DOHH2 (cell line): ENCODE measurements at regions not wholly inside any gene's neighbourhood (a gene's known extent, or its start where the extent isn't known, plus 50 kb on each side); places are given as distances from the start of the nearest gene placed in this dataset.

Experiments used
- H3F3A ChIP-seq: fragments of 200-600 bp; sonication (generic), shearing (Covaris generic); 2 replicates; pipeline ENCODE4 v1.6.0; 2016; ENCODE audit warnings: antibody characterized with exemption, mild to moderate bottlenecking; ENCODE audit not compliant: control insufficient read depth, insufficient read depth
- H3K27ac ChIP-seq: fragments of 200-600 bp; sonication (generic); 2 replicates; pipeline ENCODE4 v1.5.1; 2014; ENCODE audit warnings: low read depth, mild to moderate bottlenecking, low read length, moderate library complexity
- H3K27me3 ChIP-seq: fragments of 200-600 bp; sonication (generic); 2 replicates; pipeline ENCODE4 v1.6.1; 2014; ENCODE audit warnings: mild to moderate bottlenecking, low read length, mixed read lengths; ENCODE audit not compliant: control insufficient read depth
- H3K36me3 ChIP-seq: fragments of 200-600 bp; sonication (generic); 2 replicates; pipeline ENCODE4 v1.6.1; 2014; ENCODE audit warnings: mild to moderate bottlenecking, low read length, moderate library complexity, mixed read lengths; ENCODE audit not compliant: control insufficient read depth
- H3K4me1 ChIP-seq: fragments of 200-600 bp; sonication (generic); 2 replicates; pipeline ENCODE4 v1.6.1; 2014; ENCODE audit warnings: mild to moderate bottlenecking, low read length, mixed read lengths; ENCODE audit not compliant: control insufficient read depth
- H3K4me2 ChIP-seq: fragments of 200-600 bp; sonication (generic); 2 replicates; pipeline ENCODE4 v1.6.0; 2014; ENCODE audit warnings: mild to moderate bottlenecking, low read length, moderate library complexity
- H3K4me3 ChIP-seq: fragments of 200-600 bp; sonication (generic); 2 replicates; pipeline ENCODE4 v1.5.1; 2014; ENCODE audit warnings: mild to moderate bottlenecking, low read length, mixed read lengths
- H3K79me2 ChIP-seq: fragments of 200-600 bp; sonication (generic); 2 replicates; pipeline ENCODE4 v1.6.1; 2014; ENCODE audit warnings: mild to moderate bottlenecking, low read length, mixed read lengths; ENCODE audit not compliant: control insufficient read depth
- H3K9me2 ChIP-seq: fragments of 200-600 bp; sonication (generic); replicated peaks from 2 replicates; pipeline ENCODE4 v1.6.1; 2014; ENCODE audit warnings: mild to moderate bottlenecking, low read length, mixed read lengths; ENCODE audit not compliant: control insufficient read depth
- H3K9me3 ChIP-seq: fragments of 200-600 bp; sonication (generic); 2 replicates; pipeline ENCODE4 v1.6.1; 2014; ENCODE audit warnings: antibody characterized with exemption, low read length, mixed read lengths; ENCODE audit not compliant: control insufficient read depth, insufficient read depth
- H4K20me1 ChIP-seq: fragments of 200-600 bp; sonication (generic); 2 replicates; pipeline ENCODE4 v1.6.0; 2014; ENCODE audit warnings: low read depth, mild to moderate bottlenecking, antibody characterized with exemption, low read length, moderate library complexity; ENCODE audit not compliant: control insufficient read depth, insufficient read depth
- EZH2phosphoT487 ChIP-seq: fragments of 200-600 bp; sonication (generic); IDR thresholded peaks from 2 replicates; pipeline ENCODE4 v1.6.1; 2017; ENCODE audit warnings: borderline replicate concordance, mild to moderate bottlenecking, antibody characterized with exemption, low read length, moderate library complexity, mixed read lengths
- TF ChIP-seq, protein P1 (sequence below): fragments of 200-600 bp; sonication (generic); IDR thresholded peaks from one replicate; pipeline ENCODE4 v1.5.1; 2014; ENCODE audit warnings: antibody characterized with exemption, mild to moderate bottlenecking, low read depth, low read length; ENCODE audit not compliant: poor library complexity, severe bottlenecking

GRCh38 chr10:89889606-89890005 lies 188.2 kb downstream of the KIF20B start:
- no peaks in the 10 kb centered on the region for H3K27me3 ChIP-seq
- H3K4me3 ChIP-seq = no peak overlapping the region
- no peaks in the 10 kb centered on the region for H3K4me1 ChIP-seq
- no peak overlapping the region for H3K27ac ChIP-seq
- H3K9me3 ChIP-seq = no peaks in the 10 kb centered on the region
- no peaks in the 10 kb centered on the region for H3F3A ChIP-seq
- no peak for TF ChIP-seq EZH2phosphoT487
- TF ChIP-seq, protein P1, sequence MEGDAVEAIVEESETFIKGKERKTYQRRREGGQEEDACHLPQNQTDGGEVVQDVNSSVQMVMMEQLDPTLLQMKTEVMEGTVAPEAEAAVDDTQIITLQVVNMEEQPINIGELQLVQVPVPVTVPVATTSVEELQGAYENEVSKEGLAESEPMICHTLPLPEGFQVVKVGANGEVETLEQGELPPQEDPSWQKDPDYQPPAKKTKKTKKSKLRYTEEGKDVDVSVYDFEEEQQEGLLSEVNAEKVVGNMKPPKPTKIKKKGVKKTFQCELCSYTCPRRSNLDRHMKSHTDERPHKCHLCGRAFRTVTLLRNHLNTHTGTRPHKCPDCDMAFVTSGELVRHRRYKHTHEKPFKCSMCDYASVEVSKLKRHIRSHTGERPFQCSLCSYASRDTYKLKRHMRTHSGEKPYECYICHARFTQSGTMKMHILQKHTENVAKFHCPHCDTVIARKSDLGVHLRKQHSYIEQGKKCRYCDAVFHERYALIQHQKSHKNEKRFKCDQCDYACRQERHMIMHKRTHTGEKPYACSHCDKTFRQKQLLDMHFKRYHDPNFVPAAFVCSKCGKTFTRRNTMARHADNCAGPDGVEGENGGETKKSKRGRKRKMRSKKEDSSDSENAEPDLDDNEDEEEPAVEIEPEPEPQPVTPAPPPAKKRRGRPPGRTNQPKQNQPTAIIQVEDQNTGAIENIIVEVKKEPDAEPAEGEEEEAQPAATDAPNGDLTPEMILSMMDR = no peak
- H3K36me3 ChIP-seq = no peaks in the 10 kb centered on the region
- H3K9me2 ChIP-seq = no peaks in the 10 kb centered on the region
- H4K20me1 ChIP-seq = no peaks in the 10 kb centered on the region
- H3K4me2 ChIP-seq = no peak overlapping the region
- H3K79me2 ChIP-seq = no peaks in the 10 kb centered on the region

- no peaks in the 10 kb centered on the region for H3F3A ChIP-seq
- no peak for TF ChIP-seq EZH2phosphoT487
- TF ChIP-seq, protein P1 = no peak
- no peaks in the 10 kb centered on the region for H3K36me3 ChIP-seq
- H3K27ac ChIP-seq = no peak overlapping the region
- H4K20me1 ChIP-seq = no peaks in the 10 kb centered on the region
- H3K9me3 ChIP-seq = no peaks in the 10 kb centered on the region
- no peak overlapping the region for H3K4me3 ChIP-seq
- no peaks in the 10 kb centered on the region for H3K9me2 ChIP-seq
- no peaks in the 10 kb centered on the region for H3K4me1 ChIP-seq
- no peak overlapping the region for H3K4me2 ChIP-seq
- no peaks in the 10 kb centered on the region for H3K27me3 ChIP-seq
- no peaks in the 10 kb centered on the region for H3K79me2 ChIP-seq
Observed at GRCh38 chr10:89891006-89891535, 189.7 kb downstream of the KIF20B start.

GRCh38 chr10:89894051-89894450 lies 192.7 kb downstream of the KIF20B start:
- Histone ChIP-seq H3K9me3 (no peaks in the 10 kb centered on the region), H3K27me3 (no peaks in the 10 kb centered on the region)

More at GRCh38 chr10:89894051-89894450, 192.7 kb downstream of the KIF20B start:
- Histone ChIP-seq H3K27ac (no peak overlapping the region), H3K4me3 (no peak overlapping the region), H4K20me1 (no peaks in the 10 kb centered on the region), H3F3A (no peaks in the 10 kb centered on the region), H3K9me2 (no peaks in the 10 kb centered on the region), H3K4me1 (no peaks in the 10 kb centered on the region), H3K79me2 (no peaks in the 10 kb centered on the region), H3K36me3 (no peaks in the 10 kb centered on the region), H3K4me2 (no peak overlapping the region)
- TF ChIP-seq, protein P1 = no peak
- TF ChIP-seq EZH2phosphoT487 = no peak
